H9 (cell line): ENCODE measurements at regions not wholly inside any gene's neighbourhood (a gene's known extent, or its start where the extent isn't known, plus 50 kb on each side); places are given as distances from the start of the nearest gene placed in this dataset.

Experiments
- DNase-seq: peaks from one replicate; pipeline ENCODE4 v3.0.0-alpha.2; 2017
- H2AFZ ChIP-seq: one replicate; pipeline ENCODE4 v1.6.1; 2013; ENCODE audit warnings: mild to moderate bottlenecking, low read length, control low read depth, moderate library complexity
- H2AK5ac ChIP-seq: 2 replicates; pipeline ENCODE4 v1.6.1; 2013; ENCODE audit warnings: low read length, control low read depth, mixed read lengths; ENCODE audit not compliant: insufficient read length
- H2BK120ac ChIP-seq: one replicate; pipeline ENCODE4 v1.6.1; 2013; ENCODE audit warnings: low read depth, mild to moderate bottlenecking, low read length, control low read depth, inconsistent platforms; ENCODE audit not compliant: poor library complexity, severe bottlenecking
- H2BK12ac ChIP-seq: 2 replicates; pipeline ENCODE4 v1.6.1; 2013; ENCODE audit warnings: low read length, control low read depth, mixed read lengths, low read depth; ENCODE audit not compliant: insufficient read length
- H2BK15ac ChIP-seq: 2 replicates; pipeline ENCODE4 v1.6.1; 2013; ENCODE audit warnings: low read depth, low read length, control low read depth
- H2BK20ac ChIP-seq: one replicate; pipeline ENCODE4 v1.6.1; 2013; ENCODE audit warnings: low read depth, mild to moderate bottlenecking, low read length, control low read depth, inconsistent platforms; ENCODE audit not compliant: poor library complexity, severe bottlenecking
- H2BK5ac ChIP-seq: 2 replicates; pipeline ENCODE4 v1.6.1; 2013; ENCODE audit warnings: low read length, control low read depth, mixed read lengths; ENCODE audit not compliant: insufficient read length
- H3K14ac ChIP-seq: 2 replicates; pipeline ENCODE4 v1.6.1; 2013; ENCODE audit warnings: low read length, control low read depth; ENCODE audit not compliant: insufficient read depth
- H3K18ac ChIP-seq: 2 replicates; pipeline ENCODE4 v1.6.1; 2013; ENCODE audit warnings: low read depth, mild to moderate bottlenecking, mixed read lengths, low read length, control low read depth; ENCODE audit not compliant: insufficient read length
- H3K23ac ChIP-seq: 2 replicates; pipeline ENCODE4 v1.6.1; 2013; ENCODE audit warnings: low read length, control low read depth, mixed read lengths, low read depth; ENCODE audit not compliant: insufficient read length
- H3K23me2 ChIP-seq: 2 replicates; pipeline ENCODE4 v1.6.1; 2013; ENCODE audit warnings: low read depth, mild to moderate bottlenecking, mixed read lengths, low read length, control low read depth; ENCODE audit not compliant: insufficient read length, poor library complexity, severe bottlenecking
- H3K27ac ChIP-seq: 2 replicates; pipeline ENCODE4 v1.5.1; 2013; ENCODE audit warnings: low read length, control low read depth, mixed read lengths, low read depth; ENCODE audit not compliant: insufficient read length
- H3K27me3 ChIP-seq: 2 replicates; pipeline ENCODE4 v1.6.1; 2013; ENCODE audit warnings: low read length, control low read depth, inconsistent platforms; ENCODE audit not compliant: insufficient read depth
- H3K4ac ChIP-seq: 2 replicates; pipeline ENCODE4 v1.6.1; 2013; ENCODE audit warnings: low read depth, mild to moderate bottlenecking, control low read depth, inconsistent platforms, low read length, moderate library complexity
- H3K4me1 ChIP-seq: 2 replicates; pipeline ENCODE4 v1.6.1; 2013; ENCODE audit warnings: low read length, control low read depth, inconsistent platforms; ENCODE audit not compliant: insufficient read depth
- H3K4me2 ChIP-seq: 2 replicates; pipeline ENCODE4 v1.6.1; 2013; ENCODE audit warnings: low read length, control low read depth, mixed read lengths; ENCODE audit not compliant: insufficient read length, insufficient read depth
- H3K56ac ChIP-seq: 2 replicates; pipeline ENCODE4 v1.6.1; 2013; ENCODE audit warnings: low read depth, mild to moderate bottlenecking, mixed read lengths, low read length, control low read depth; ENCODE audit not compliant: insufficient read length
- H3K79me1 ChIP-seq: 2 replicates; pipeline ENCODE4 v1.6.1; 2013; ENCODE audit warnings: low read depth, mild to moderate bottlenecking, moderate library complexity, low read length, control low read depth, inconsistent platforms; ENCODE audit not compliant: insufficient read depth, poor library complexity, severe bottlenecking
- H3K79me2 ChIP-seq: 2 replicates; pipeline ENCODE4 v1.6.1; 2013; ENCODE audit warnings: low read length, control low read depth, inconsistent platforms; ENCODE audit not compliant: insufficient read depth
- H3K9ac ChIP-seq: 2 replicates; pipeline ENCODE4 v1.6.1; 2013; ENCODE audit warnings: low read length, control low read depth, mixed read lengths; ENCODE audit not compliant: insufficient read length; ENCODE audit errors: extremely low read depth
- H3K9me3 ChIP-seq: one replicate; pipeline ENCODE4 v1.6.1; 2013; ENCODE audit warnings: low read depth, low read length, inconsistent platforms; ENCODE audit not compliant: control insufficient read depth
- H3T11ph ChIP-seq: one replicate; pipeline ENCODE4 v1.6.1; 2013; ENCODE audit warnings: mild to moderate bottlenecking, low read length, control low read depth, inconsistent platforms
- H4K20me1 ChIP-seq: one replicate; pipeline ENCODE4 v1.6.1; 2013; ENCODE audit not compliant: control insufficient read depth, insufficient read length, insufficient read depth
- H4K5ac ChIP-seq: 2 replicates; pipeline ENCODE4 v1.6.1; 2013; ENCODE audit warnings: low read depth, mild to moderate bottlenecking, mixed read lengths, low read length, control low read depth; ENCODE audit not compliant: insufficient read length
- H4K8ac ChIP-seq: replicated peaks from 2 replicates; pipeline ENCODE4 v1.6.1; 2013; ENCODE audit warnings: low read length, control low read depth, mixed read lengths, low read depth; ENCODE audit not compliant: insufficient read length
- H4K91ac ChIP-seq: 2 replicates; pipeline ENCODE4 v1.6.1; 2013; ENCODE audit warnings: low read depth, mild to moderate bottlenecking, moderate library complexity, mixed read lengths, low read length, control low read depth; ENCODE audit not compliant: insufficient read length
- H3K27ac Mint-ChIP-seq, 3 experiments: 2 replicates in 2 of 3; 3 replicates in 1 of 3; pipeline ENCODE4 v1.8.0; 2020 to 2021; ENCODE audit warnings: mixed read lengths in 3 of 3, mild to moderate bottlenecking in 1 of 3, moderate library complexity in 1 of 3
- H3K27me3 Mint-ChIP-seq: 2 replicates; pipeline ENCODE4 v1.8.0; 2021; ENCODE audit warnings: low read depth, mild to moderate bottlenecking, moderate library complexity, mixed read lengths
- H3K36me3 Mint-ChIP-seq, 3 experiments: 2 replicates in 2 of 3; 3 replicates in 1 of 3; pipeline ENCODE4 v1.8.0; 2020 to 2021; ENCODE audit warnings: low read depth in 3 of 3, mixed read lengths in 3 of 3; ENCODE audit not compliant: insufficient read depth in 1 of 3
- H3K4me1 Mint-ChIP-seq, 2 experiments: 2 replicates each; pipeline ENCODE4 v1.8.0; 2020; ENCODE audit warnings: mixed read lengths in 2 of 2
- H3K4me3 Mint-ChIP-seq, 2 experiments: 2 replicates in 1 of 2; 3 replicates in 1 of 2; pipeline ENCODE4 v1.8.0; 2020 to 2021; ENCODE audit warnings: mild to moderate bottlenecking in 2 of 2, mixed read lengths in 2 of 2, moderate library complexity in 1 of 2
- H3K9me3 Mint-ChIP-seq, 2 experiments: 2 replicates in 1 of 2; 3 replicates in 1 of 2; pipeline ENCODE4 v1.8.0; 2020; ENCODE audit warnings: mild to moderate bottlenecking in 2 of 2, mixed read lengths in 2 of 2, moderate library complexity in 1 of 2
- whole genome bisulfite sequencing: extraction: QIAGEN DNeasy Blood & Tissue Kit; methylation state at CpG from one replicate; pipeline ENCODE4 v1.1.7; 2013; ENCODE audit warnings: missing lambda C conversion rate, low lambda C conversion rate, mixed read lengths; ENCODE audit not compliant: insufficient read length; ENCODE audit errors: extremely low coverage; 5-methylcytosine and 5-hydroxymethylcytosine counted together
- TF ChIP-seq, protein P1 (sequence below): fragments of 200-600 bp; sonication (generic); conservative IDR thresholded peaks from 3 replicates; pipeline ENCODE4 v1.8.0; 2021; ENCODE audit warnings: antibody characterized with exemption, mild to moderate bottlenecking

DNA sequence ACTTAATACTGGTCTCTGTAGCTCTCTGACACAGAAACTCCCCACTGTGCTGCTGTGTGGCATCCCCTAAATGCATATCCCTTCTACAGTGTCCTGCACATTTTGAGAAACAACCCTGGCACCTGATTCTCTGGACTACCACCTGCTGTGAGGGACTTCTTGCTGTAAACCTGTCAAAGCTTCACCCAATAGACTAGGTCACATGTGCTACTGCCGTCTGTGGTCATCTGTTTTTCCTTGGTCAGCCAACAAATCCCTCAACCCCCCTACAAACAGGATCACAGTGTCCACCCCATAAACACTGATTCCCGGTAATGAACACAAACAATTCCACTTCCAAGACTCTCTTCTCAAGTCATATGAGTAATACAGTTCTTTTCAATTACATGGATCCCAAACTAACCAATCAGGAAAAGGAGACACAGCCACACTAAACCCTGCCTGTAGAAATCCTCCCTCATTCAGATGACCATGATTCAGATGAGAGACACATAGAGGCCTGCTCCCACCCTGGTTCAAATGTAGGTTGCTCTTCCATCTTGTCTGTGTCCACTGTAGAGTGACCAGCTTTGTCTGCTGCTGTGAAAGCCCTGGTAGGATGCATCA is 1157.4 kb downstream of the RPIA start:
- H2BK20ac ChIP-seq: no peak overlapping the region
- no peak overlapping the region for H3K18ac ChIP-seq
- H3T11ph ChIP-seq: no peak overlapping the region
- no peak overlapping the region for H3K23ac ChIP-seq
- H2BK15ac ChIP-seq: peak overlapping the region; percentile 16; the same call in 1 of the 2 replicates
- H3K4me2 ChIP-seq: no peak overlapping the region
- no peak overlapping the region for H3K9ac ChIP-seq
- H3K9me3 Mint-ChIP-seq: peaks cover 77 to 78% of the 10 kb centered on the region in 2 experiments
- H2BK120ac ChIP-seq: no peak overlapping the region
- H3K79me2 ChIP-seq: no peaks in the 10 kb centered on the region
- no peak overlapping the region for H4K91ac ChIP-seq
- peak overlapping the region in 1 of 2 experiments; percentile 9; a peak in 1 of 5 replicates for H3K4me3 Mint-ChIP-seq
- peaks cover 78% of the 10 kb centered on the region for H3K9me3 ChIP-seq
- H2AK5ac ChIP-seq: no peak overlapping the region
- no peak overlapping the region for H4K8ac ChIP-seq
- H2AFZ ChIP-seq: no peak overlapping the region
- no peak overlapping the region for H3K14ac ChIP-seq
- no peaks in the 10 kb centered on the region; the same call in 1 of the 2 replicates for H3K27me3 ChIP-seq
- H3K4me1 Mint-ChIP-seq: no peaks in the 10 kb centered on the region
- no peak for DNase-seq
- no peak overlapping the region for H2BK5ac ChIP-seq
- H3K23me2 ChIP-seq: no peaks in the 10 kb centered on the region
- H3K79me1 ChIP-seq: no peaks in the 10 kb centered on the region
- H3K4me1 ChIP-seq: no peaks in the 10 kb centered on the region
- H3K36me3 Mint-ChIP-seq: peaks cover 7 to 67% (median 28%) of the 10 kb centered on the region in 3 experiments; a peak in 6 of 7 replicates
- H2BK12ac ChIP-seq: no peak overlapping the region
- no peak overlapping the region for H4K5ac ChIP-seq
- no peak overlapping the region for H3K27ac Mint-ChIP-seq
- peaks cover 3% of the 10 kb centered on the region for H3K27me3 Mint-ChIP-seq
- TF ChIP-seq, protein P1, sequence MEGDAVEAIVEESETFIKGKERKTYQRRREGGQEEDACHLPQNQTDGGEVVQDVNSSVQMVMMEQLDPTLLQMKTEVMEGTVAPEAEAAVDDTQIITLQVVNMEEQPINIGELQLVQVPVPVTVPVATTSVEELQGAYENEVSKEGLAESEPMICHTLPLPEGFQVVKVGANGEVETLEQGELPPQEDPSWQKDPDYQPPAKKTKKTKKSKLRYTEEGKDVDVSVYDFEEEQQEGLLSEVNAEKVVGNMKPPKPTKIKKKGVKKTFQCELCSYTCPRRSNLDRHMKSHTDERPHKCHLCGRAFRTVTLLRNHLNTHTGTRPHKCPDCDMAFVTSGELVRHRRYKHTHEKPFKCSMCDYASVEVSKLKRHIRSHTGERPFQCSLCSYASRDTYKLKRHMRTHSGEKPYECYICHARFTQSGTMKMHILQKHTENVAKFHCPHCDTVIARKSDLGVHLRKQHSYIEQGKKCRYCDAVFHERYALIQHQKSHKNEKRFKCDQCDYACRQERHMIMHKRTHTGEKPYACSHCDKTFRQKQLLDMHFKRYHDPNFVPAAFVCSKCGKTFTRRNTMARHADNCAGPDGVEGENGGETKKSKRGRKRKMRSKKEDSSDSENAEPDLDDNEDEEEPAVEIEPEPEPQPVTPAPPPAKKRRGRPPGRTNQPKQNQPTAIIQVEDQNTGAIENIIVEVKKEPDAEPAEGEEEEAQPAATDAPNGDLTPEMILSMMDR: no peak
- no CpG with 5 or more reads among the region's 2 CpGs for WGBS
- no peak overlapping the region for H3K4ac ChIP-seq
- H3K27ac ChIP-seq: no peak overlapping the region
- H4K20me1 ChIP-seq: no peaks in the 10 kb centered on the region
- H3K56ac ChIP-seq: no peak overlapping the region
